Sigmoid colon (tissue), 4 donors: ENCODE measurements at regions not wholly inside any gene's neighbourhood (a gene's known extent, or its start where the extent isn't known, plus 50 kb on each side); places are given as distances from the start of the nearest gene placed in this dataset.

ENCODE experiments used
- CTCF ChIP-seq, 4 experiments: fragments of 450-650 bp in 3 of 4; fragments of 200-600 bp in 1 of 4; IDR thresholded peaks; one replicate each; pipeline ENCODE4 v1.5.1; 2016 to 2019; ENCODE audit warnings: antibody characterized with exemption in 4 of 4, mild to moderate bottlenecking in 3 of 4, moderate library complexity in 2 of 4
- EP300 ChIP-seq, 4 donors: sonication (generic); formaldehyde crosslinking; IDR thresholded peaks; one replicate each; pipeline ENCODE4 v1.6.1; 2017; ENCODE audit warnings: antibody characterized with exemption in 4 of 4
- POLR2A ChIP-seq, 2 donors: fragments of 450-650 bp; IDR thresholded peaks; one replicate each; pipeline ENCODE4 v1.6.1; 2016; ENCODE audit warnings: antibody characterized with exemption in 2 of 2, mild to moderate bottlenecking in 2 of 2, moderate library complexity in 2 of 2
- POLR2AphosphoS5 ChIP-seq, 4 donors: sonication (generic); formaldehyde crosslinking; IDR thresholded peaks; one replicate each; pipeline ENCODE4 v1.6.1; 2017; ENCODE audit warnings: antibody characterized with exemption in 4 of 4

- TF ChIP-seq CTCF (IDR thresholded peaks at IDR 0.05) (no peak), POLR2A (IDR thresholded peaks at IDR 0.05) (no peak), POLR2AphosphoS5 (IDR thresholded peaks at IDR 0.05) (no peak), EP300 (IDR thresholded peaks at IDR 0.05) (no peak)
These were observed 63.6 kb downstream of the TMEM174 start for GRCh38 chr5:73236541-73237128.
